ENCODE measurements at regions not wholly inside any gene's neighbourhood (a gene's known extent, or its start where the extent isn't known, plus 50 kb on each side); places are given as distances from the start of the nearest gene placed in this dataset.

DNA sequence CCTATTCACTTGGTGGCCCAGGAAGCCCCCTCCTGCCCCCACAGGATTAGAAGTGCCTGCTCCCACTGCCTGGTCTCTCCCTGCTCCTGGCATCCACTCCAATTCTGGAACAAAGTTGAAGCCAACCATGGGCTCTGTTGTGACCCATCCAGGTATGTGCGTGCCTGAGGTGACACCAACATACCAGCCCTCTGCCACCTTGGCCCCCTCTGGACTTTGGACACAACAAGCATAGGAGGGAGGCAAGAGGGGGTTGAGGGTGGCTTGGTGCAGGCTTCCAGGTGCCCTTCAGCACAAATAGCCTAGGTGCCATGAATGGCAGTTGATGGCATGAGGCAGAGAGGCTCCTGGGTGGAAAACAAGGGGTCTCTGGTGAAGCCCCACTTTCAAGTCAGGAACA lies 600.9 kb downstream of the SI start:
- TF ChIP-seq, protein P1, sequence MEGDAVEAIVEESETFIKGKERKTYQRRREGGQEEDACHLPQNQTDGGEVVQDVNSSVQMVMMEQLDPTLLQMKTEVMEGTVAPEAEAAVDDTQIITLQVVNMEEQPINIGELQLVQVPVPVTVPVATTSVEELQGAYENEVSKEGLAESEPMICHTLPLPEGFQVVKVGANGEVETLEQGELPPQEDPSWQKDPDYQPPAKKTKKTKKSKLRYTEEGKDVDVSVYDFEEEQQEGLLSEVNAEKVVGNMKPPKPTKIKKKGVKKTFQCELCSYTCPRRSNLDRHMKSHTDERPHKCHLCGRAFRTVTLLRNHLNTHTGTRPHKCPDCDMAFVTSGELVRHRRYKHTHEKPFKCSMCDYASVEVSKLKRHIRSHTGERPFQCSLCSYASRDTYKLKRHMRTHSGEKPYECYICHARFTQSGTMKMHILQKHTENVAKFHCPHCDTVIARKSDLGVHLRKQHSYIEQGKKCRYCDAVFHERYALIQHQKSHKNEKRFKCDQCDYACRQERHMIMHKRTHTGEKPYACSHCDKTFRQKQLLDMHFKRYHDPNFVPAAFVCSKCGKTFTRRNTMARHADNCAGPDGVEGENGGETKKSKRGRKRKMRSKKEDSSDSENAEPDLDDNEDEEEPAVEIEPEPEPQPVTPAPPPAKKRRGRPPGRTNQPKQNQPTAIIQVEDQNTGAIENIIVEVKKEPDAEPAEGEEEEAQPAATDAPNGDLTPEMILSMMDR (IDR thresholded peaks at IDR 0.05) = no peak
- TF ChIP-seq POLR2A (IDR thresholded peaks at IDR 0.05; ENCODE audit: low read depth) (no peak), POLR2AphosphoS5 (IDR thresholded peaks at IDR 0.05) (no peak)
